Embryonic facial prominence (tissue), 1 donor: ENCODE measurements at regions not wholly inside any gene's neighbourhood (a gene's known extent, or its start where the extent isn't known, plus 50 kb on each side); places are given as distances from the start of the nearest gene placed in this dataset.
"Not testable (repeated sequence)": the region's sequence is repeated elsewhere in the genome, so short reads cannot be mapped to it uniquely, and the experiment has no call there.

ENCODE experiments used
- DNase-seq: peaks from one replicate; pipeline ENCODE4 v3.0.0-alpha.2; 2016; ENCODE audit errors: extremely low spot score

GRCh38 chr17:54191261-54191660 lies 368.5 kb downstream of the KIF2B start:
- DNase-seq = no peak

- no peak for DNase-seq
Measured at GRCh38 chr17:54194268-54194667, 371.5 kb downstream of the KIF2B start.

- DNase-seq = no peak
Measured at GRCh38 chr17:54196751-54197150, 374.0 kb downstream of the KIF2B start.

GRCh38 chr17:54201380-54201779 lies 378.7 kb downstream of the KIF2B start:
- DNase-seq = not testable (repeated sequence)

- DNase-seq = no peak
Measured at GRCh38 chr17:54220829-54221228, 398.1 kb downstream of the KIF2B start.

- DNase-seq = no peak
Measured at GRCh38 chr17:54221499-54221898, 398.8 kb downstream of the KIF2B start.

- DNase-seq = no peak
Measured at GRCh38 chr17:54235571-54235970, 412.8 kb downstream of the KIF2B start.

GRCh38 chr17:54237911-54238515 lies 415.3 kb downstream of the KIF2B start:
- no peak for DNase-seq

- DNase-seq = no peak
Measured at GRCh38 chr17:54239291-54239690, 416.6 kb downstream of the KIF2B start.

- DNase-seq = no peak
Measured at GRCh38 chr17:54255696-54256095, 433.0 kb downstream of the KIF2B start.

- DNase-seq = no peak
Measured at GRCh38 chr17:54256401-54256929, 433.7 kb downstream of the KIF2B start.

- DNase-seq = no peak
Measured at GRCh38 chr17:54257440-54257839, 434.7 kb downstream of the KIF2B start.

GRCh38 chr17:54259476-54259875 lies 436.7 kb downstream of the KIF2B start:
- DNase-seq = no peak

GRCh38 chr17:54261465-54261864 lies 438.7 kb downstream of the KIF2B start:
- DNase-seq = no peak

GRCh38 chr17:54269881-54270280 lies 447.2 kb downstream of the KIF2B start:
- DNase-seq = no peak

GRCh38 chr17:54270499-54270898 lies 447.8 kb downstream of the KIF2B start:
- DNase-seq = no peak

GRCh38 chr17:54277868-54278267 lies 455.1 kb downstream of the KIF2B start:
- DNase-seq = no peak

GRCh38 chr17:54280741-54281140 lies 458.0 kb downstream of the KIF2B start:
- DNase-seq = no peak

- no peak for DNase-seq
Measured at GRCh38 chr17:54282886-54283285, 460.2 kb downstream of the KIF2B start.

- no peak for DNase-seq
Measured at GRCh38 chr17:54307351-54307750, 484.6 kb downstream of the KIF2B start.

- DNase-seq = no peak
Measured at GRCh38 chr17:54324813-54325212, 502.1 kb downstream of the KIF2B start.

GRCh38 chr17:54339731-54340130 lies 517.0 kb downstream of the KIF2B start:
- no peak for DNase-seq

GRCh38 chr17:54347495-54347894 lies 524.8 kb downstream of the KIF2B start:
- DNase-seq = no peak

- no peak for DNase-seq
Measured at GRCh38 chr17:54348234-54348633, 525.5 kb downstream of the KIF2B start.
